RWPE1 (cell line): ENCODE measurements at regions not wholly inside any gene's neighbourhood (a gene's known extent, or its start where the extent isn't known, plus 50 kb on each side); places are given as distances from the start of the nearest gene placed in this dataset.
A peak's percentile ranks its signal among the peaks of the same experiment; 100 is the strongest.

Experiments
- CTCF ChIA-PET: fragments of 350-600 bp; sonication (Branson Sonifier 250); formaldehyde crosslinking; extraction: SDS; loops from one replicate; lab custom pipeline; 2021; lab: Yijun Ruan, JAX
- POLR2A ChIA-PET: fragments of 400-600 bp; formaldehyde crosslinking; extraction: SDS; loops from one replicate; lab custom pipeline; 2020; ENCODE audit warnings: antibody characterized with exemption; ENCODE audit not compliant: low non-redundant PET; lab: Yijun Ruan, JAX
- DNase-seq: peaks from one replicate; pipeline ENCODE4 v3.0.0; 2012; ENCODE audit warnings: low spot score
- H3K27ac ChIP-seq: fragments of 450-650 bp; 2 replicates; pipeline ENCODE4 v1.5.1; 2017
- TF ChIP-seq, protein P1 (sequence below): fragments of 450-650 bp; conservative IDR thresholded peaks from 2 replicates; pipeline ENCODE4 v1.5.1; 2017; ENCODE audit warnings: low read depth, mild to moderate bottlenecking

DNA sequence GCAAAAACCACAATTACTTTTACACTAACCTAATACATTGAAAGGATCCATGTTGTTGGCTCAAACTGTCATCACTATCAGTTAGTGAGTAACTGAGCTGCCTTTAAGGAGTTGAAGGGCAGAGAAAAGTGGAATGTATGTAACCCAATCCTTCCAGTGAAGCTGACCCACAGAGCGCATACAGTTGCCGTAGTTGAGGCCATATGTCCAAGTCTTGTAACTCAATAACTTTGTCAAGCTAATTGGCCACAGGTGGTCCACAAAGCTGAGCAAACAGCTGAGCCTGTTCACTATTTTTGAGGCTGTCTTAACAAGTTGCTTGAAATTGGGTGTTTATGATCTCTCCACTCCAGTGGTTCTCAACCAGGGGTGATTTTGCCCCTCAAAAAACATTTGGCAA is 169.0 kb upstream of the SLC24A5 start:
- POLR2A ChIA-PET = no interaction called here
- CTCF ChIA-PET = no interaction called here
- H3K27ac ChIP-seq = no peak overlapping the region
- TF ChIP-seq, protein P1, sequence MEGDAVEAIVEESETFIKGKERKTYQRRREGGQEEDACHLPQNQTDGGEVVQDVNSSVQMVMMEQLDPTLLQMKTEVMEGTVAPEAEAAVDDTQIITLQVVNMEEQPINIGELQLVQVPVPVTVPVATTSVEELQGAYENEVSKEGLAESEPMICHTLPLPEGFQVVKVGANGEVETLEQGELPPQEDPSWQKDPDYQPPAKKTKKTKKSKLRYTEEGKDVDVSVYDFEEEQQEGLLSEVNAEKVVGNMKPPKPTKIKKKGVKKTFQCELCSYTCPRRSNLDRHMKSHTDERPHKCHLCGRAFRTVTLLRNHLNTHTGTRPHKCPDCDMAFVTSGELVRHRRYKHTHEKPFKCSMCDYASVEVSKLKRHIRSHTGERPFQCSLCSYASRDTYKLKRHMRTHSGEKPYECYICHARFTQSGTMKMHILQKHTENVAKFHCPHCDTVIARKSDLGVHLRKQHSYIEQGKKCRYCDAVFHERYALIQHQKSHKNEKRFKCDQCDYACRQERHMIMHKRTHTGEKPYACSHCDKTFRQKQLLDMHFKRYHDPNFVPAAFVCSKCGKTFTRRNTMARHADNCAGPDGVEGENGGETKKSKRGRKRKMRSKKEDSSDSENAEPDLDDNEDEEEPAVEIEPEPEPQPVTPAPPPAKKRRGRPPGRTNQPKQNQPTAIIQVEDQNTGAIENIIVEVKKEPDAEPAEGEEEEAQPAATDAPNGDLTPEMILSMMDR = no peak
- DNase-seq = no peak

DNA sequence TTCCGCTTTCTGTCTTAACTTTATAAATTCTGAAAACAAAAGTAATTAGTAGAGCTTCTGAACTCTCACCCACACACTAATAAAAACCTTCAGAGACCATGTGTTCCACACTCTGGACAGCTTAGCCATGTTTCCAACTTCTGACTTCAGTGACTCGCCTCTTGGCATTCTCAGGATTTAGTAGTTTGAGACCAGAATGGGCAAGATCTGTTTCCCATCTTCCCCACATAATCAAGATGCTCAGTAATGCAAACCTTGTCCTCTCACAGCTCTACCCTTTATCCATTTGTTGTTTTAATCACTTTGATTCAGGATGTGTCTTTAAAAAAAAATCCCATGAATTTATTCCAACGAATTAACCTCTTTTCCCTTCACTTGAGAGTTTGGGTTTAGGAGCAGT is 166.6 kb upstream of the SLC24A5 start:
- no peak for DNase-seq
- ChIA-PET POLR2A (no interaction called here), CTCF (no interaction called here)
- H3K27ac ChIP-seq = no peak overlapping the region
- TF ChIP-seq, protein P1 = no peak

DNA sequence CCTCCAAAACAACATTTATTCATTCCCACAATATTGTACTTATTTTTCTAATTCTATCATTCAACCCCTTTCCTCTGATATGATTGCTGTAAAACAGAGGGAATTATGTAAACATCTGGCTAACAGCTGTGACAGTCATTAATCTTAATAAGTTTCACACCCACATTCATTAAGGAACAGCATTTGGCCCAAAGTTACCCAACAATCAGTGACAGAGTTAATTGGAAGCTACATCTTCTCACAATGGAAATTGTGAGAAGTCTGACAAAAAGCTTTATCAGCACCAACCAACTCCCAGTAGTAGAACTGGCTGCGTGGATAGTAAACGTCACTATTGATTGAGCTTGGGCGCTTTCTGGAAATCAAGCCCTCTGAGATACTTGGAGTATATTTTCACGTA is 165.8 kb upstream of the SLC24A5 start:
- no peak overlapping the region for H3K27ac ChIP-seq
- CTCF ChIA-PET = interaction anchor here (0.6 kb wide), 1 partner anchor 262 kb away, joined by 5 read pairs; no protein-coding TSS in a partner anchor
- DNase-seq = no peak
- POLR2A ChIA-PET = no interaction called here
- TF ChIP-seq, protein P1 = no peak

DNA sequence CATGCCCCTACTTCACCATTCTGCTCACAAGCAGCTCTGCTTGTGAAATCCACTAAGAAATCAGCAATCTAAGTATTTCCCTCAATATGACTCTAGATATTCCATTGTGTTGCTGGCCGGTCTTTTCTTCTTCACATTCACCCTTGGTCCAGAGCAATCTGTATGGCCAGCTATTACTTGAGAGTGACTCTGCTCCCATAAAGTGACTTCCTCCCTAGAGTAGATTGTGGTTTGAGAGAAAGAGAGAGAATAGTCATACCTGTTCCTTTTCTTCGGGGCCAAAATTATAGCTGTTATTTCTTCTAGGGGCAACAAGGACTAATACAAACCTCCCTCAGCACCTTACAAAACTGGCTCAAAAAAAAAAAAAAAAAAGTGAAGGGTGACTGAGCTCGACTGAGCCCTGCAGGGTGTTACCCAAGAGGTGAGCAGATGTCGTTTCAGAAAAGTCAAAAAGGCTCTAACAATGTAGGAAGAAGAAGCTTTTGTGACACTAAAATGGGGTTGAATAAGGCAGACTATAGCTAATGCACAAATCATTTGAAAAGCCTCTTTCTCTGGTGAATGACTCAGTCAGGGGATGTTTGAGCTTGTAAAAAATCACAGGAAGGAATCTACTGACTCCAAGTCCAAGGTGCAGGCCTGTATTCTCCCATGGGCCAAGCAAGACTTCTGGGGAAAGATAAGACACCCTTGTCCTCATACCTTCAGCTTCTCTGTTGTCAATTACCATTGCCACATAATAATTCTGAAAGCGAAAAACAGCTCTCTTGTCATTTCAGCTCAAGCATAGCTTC is 161.0 kb upstream of the SLC24A5 start:
- TF ChIP-seq, protein P1 = no peak
- no peak overlapping the region for H3K27ac ChIP-seq
- CTCF ChIA-PET = interaction anchor here (0.6 to 2.0 kb wide), 3 partner anchors 10 to 260 kb away, joined by 3 to 4 read pairs (median 3); no protein-coding TSS in a partner anchor
- POLR2A ChIA-PET = no interaction called here
- DNase-seq = peak; percentile 20

DNA sequence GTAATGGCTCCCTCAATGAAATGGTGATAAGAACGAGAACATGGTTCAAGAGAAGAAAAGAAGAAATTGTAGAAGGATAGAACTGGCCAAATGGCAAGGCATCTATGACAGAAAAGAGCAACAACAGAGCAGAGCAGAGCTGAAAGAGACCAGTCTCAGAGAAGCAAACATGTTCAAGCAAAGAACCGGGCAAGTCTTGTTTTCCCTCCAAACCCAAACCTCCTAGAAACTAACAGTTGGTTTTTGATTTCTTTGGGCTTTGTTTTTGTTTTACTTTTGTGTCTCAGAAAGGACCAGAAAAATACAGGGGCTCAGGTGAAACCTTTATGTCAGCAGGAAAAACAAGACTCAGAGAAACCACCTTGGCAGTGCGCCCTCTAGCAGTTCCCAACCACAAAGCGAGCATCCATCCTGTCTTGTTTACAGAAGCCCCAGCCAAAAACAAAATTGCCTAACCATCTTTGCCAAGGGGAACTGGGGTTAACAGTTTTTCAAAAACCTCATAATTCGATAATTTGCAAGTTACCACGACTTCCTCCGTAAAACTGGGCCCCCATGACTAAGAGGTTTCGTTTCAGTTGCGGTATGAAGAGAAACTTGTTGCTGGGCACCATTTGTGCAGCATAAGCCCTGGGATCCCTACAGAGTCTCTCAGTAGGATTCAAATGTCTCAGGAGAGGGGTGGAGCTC is 159.2 kb upstream of the SLC24A5 start:
- POLR2A ChIA-PET = no interaction called here
- TF ChIP-seq, protein P1 = no peak
- no peak for DNase-seq
- CTCF ChIA-PET = no interaction called here
- H3K27ac ChIP-seq = no peak overlapping the region

DNA sequence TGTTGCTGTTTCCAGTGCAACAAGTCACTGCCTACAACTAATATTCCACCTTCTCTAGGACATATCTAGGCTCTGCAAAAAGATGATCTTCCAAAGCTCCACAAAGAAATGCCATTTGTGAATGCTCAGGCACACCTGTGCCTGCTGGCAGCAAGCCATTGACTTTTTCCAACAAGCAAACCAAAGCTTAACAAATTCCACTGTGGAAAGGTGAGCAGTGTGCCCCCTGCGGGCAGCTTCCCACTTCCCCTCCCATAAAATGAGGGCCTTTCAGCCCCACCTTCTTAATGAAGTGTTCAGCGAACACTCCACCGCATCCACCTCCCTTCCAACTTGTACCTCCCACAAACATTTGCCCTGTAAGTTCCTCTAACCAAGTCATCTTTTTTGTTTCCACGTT is 157.5 kb upstream of the SLC24A5 start:
- POLR2A ChIA-PET = no interaction called here
- no peak for DNase-seq
- CTCF ChIA-PET = no interaction called here
- TF ChIP-seq, protein P1 = no peak
- H3K27ac ChIP-seq = no peak overlapping the region
